ENCODE measurements at regions not wholly inside any gene's neighbourhood (a gene's known extent, or its start where the extent isn't known, plus 50 kb on each side); places are given as distances from the start of the nearest gene placed in this dataset.

DNA sequence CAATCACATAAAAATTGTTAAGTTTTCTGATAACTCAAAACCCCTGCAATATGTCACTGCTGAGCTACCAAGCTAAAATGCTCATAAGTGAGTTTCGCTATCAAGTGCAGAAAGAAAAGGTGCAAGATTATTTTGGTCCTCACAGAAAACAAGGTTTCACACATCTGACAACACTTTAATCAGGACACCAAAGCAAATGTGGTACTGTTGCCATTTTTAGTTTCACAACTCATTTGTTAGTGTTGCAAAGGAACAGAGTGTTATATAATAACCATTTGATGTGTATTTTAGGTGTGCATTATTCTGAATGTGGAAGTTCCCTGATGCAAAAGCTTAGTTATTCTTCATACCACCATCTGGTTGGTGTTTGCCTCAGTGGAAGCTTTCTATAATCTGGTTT is 956.2 kb downstream of the DSC3 start:
- no peak for ATAC-seq
- no peak for TF ChIP-seq TCF4 (CRISPR knock-in tag; IDR thresholded peaks at IDR 0.05; ENCODE audit: borderline replicate concordance)
- TF ChIP-seq ZNF8 (CRISPR knock-in tag; IDR thresholded peaks at IDR 0.05) = no peak
- TF ChIP-seq, protein P1, sequence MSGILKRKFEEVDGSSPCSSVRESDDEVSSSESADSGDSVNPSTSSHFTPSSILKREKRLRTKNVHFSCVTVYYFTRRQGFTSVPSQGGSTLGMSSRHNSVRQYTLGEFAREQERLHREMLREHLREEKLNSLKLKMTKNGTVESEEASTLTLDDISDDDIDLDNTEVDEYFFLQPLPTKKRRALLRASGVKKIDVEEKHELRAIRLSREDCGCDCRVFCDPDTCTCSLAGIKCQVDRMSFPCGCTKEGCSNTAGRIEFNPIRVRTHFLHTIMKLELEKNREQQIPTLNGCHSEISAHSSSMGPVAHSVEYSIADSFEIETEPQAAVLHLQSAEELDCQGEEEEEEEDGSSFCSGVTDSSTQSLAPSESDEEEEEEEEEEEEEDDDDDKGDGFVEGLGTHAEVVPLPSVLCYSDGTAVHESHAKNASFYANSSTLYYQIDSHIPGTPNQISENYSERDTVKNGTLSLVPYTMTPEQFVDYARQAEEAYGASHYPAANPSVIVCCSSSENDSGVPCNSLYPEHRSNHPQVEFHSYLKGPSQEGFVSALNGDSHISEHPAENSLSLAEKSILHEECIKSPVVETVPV (CRISPR knock-in tag; IDR thresholded peaks at IDR 0.05) = no peak
- no peak for TF ChIP-seq ZFP30 (CRISPR knock-in tag; IDR thresholded peaks at IDR 0.05)
- TF ChIP-seq, protein P2, sequence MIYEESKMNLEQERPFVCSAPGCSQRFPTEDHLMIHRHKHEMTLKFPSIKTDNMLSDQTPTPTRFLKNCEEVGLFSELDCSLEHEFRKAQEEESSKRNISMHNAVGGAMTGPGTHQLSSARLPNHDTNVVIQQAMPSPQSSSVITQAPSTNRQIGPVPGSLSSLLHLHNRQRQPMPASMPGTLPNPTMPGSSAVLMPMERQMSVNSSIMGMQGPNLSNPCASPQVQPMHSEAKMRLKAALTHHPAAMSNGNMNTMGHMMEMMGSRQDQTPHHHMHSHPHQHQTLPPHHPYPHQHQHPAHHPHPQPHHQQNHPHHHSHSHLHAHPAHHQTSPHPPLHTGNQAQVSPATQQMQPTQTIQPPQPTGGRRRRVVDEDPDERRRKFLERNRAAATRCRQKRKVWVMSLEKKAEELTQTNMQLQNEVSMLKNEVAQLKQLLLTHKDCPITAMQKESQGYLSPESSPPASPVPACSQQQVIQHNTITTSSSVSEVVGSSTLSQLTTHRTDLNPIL (CRISPR knock-in tag; IDR thresholded peaks at IDR 0.05; ENCODE audit: low read depth) = no peak
- TF ChIP-seq RARB (CRISPR knock-in tag; IDR thresholded peaks at IDR 0.05) = no peak
- TF ChIP-seq, protein P3, sequence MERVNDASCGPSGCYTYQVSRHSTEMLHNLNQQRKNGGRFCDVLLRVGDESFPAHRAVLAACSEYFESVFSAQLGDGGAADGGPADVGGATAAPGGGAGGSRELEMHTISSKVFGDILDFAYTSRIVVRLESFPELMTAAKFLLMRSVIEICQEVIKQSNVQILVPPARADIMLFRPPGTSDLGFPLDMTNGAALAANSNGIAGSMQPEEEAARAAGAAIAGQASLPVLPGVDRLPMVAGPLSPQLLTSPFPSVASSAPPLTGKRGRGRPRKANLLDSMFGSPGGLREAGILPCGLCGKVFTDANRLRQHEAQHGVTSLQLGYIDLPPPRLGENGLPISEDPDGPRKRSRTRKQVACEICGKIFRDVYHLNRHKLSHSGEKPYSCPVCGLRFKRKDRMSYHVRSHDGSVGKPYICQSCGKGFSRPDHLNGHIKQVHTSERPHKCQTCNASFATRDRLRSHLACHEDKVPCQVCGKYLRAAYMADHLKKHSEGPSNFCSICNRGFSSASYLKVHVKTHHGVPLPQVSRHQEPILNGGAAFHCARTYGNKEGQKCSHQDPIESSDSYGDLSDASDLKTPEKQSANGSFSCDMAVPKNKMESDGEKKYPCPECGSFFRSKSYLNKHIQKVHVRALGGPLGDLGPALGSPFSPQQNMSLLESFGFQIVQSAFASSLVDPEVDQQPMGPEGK (CRISPR knock-in tag; IDR thresholded peaks at IDR 0.05; ENCODE audit: borderline replicate concordance) = no peak
- no peak for TF ChIP-seq ZC3H10 (CRISPR knock-in tag; IDR thresholded peaks at IDR 0.05)
- TF ChIP-seq, protein P4, sequence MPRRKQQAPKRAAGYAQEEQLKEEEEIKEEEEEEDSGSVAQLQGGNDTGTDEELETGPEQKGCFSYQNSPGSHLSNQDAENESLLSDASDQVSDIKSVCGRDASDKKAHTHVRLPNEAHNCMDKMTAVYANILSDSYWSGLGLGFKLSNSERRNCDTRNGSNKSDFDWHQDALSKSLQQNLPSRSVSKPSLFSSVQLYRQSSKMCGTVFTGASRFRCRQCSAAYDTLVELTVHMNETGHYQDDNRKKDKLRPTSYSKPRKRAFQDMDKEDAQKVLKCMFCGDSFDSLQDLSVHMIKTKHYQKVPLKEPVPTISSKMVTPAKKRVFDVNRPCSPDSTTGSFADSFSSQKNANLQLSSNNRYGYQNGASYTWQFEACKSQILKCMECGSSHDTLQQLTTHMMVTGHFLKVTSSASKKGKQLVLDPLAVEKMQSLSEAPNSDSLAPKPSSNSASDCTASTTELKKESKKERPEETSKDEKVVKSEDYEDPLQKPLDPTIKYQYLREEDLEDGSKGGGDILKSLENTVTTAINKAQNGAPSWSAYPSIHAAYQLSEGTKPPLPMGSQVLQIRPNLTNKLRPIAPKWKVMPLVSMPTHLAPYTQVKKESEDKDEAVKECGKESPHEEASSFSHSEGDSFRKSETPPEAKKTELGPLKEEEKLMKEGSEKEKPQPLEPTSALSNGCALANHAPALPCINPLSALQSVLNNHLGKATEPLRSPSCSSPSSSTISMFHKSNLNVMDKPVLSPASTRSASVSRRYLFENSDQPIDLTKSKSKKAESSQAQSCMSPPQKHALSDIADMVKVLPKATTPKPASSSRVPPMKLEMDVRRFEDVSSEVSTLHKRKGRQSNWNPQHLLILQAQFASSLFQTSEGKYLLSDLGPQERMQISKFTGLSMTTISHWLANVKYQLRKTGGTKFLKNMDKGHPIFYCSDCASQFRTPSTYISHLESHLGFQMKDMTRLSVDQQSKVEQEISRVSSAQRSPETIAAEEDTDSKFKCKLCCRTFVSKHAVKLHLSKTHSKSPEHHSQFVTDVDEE (CRISPR knock-in tag; IDR thresholded peaks at IDR 0.05) = no peak
- no peak for TF ChIP-seq ZNF565 (CRISPR knock-in tag; conservative IDR thresholded peaks at IDR 0.05; ENCODE audit: low read depth)
- TF ChIP-seq BACH2 (CRISPR knock-in tag; IDR thresholded peaks at IDR 0.05; ENCODE audit: borderline replicate concordance) = no peak
- TF ChIP-seq GLIS3 (CRISPR knock-in tag; IDR thresholded peaks at IDR 0.05) = no peak
- TF ChIP-seq CSDC2 (CRISPR knock-in tag; IDR thresholded peaks at IDR 0.05) = no peak
- no peak for TF ChIP-seq OSR1 (CRISPR knock-in tag; IDR thresholded peaks at IDR 0.05)
- TF ChIP-seq ARNTL (CRISPR knock-in tag; IDR thresholded peaks at IDR 0.05; ENCODE audit: borderline replicate concordance, low read depth) = no peak
- no peak for TF ChIP-seq TOX (CRISPR knock-in tag; IDR thresholded peaks at IDR 0.05; ENCODE audit: borderline replicate concordance)

DNA sequence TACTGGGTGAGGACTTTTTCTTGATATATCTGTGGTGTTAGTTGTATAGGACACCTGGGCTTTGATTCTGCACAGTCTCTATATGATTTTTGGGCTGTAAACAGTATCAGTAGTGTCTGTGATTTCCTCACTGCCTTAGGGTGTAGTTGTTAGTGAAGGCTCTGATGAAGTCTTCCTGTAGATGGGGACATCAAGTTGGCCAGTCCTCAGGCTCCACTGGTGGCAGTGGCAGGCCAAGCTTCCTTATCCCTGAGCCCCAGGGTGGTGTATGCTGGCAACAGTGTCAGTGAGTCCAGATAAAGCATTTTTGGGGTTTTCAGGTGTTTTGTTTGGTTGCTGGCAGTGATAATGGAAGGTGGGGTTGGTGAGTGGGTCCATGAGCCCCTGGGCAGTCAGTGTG is 961.4 kb downstream of the DSC3 start:
- TF ChIP-seq, protein P1 (CRISPR knock-in tag; IDR thresholded peaks at IDR 0.05) = no peak
- no peak for TF ChIP-seq GLIS3 (CRISPR knock-in tag; IDR thresholded peaks at IDR 0.05)
- ATAC-seq = no peak

DNA sequence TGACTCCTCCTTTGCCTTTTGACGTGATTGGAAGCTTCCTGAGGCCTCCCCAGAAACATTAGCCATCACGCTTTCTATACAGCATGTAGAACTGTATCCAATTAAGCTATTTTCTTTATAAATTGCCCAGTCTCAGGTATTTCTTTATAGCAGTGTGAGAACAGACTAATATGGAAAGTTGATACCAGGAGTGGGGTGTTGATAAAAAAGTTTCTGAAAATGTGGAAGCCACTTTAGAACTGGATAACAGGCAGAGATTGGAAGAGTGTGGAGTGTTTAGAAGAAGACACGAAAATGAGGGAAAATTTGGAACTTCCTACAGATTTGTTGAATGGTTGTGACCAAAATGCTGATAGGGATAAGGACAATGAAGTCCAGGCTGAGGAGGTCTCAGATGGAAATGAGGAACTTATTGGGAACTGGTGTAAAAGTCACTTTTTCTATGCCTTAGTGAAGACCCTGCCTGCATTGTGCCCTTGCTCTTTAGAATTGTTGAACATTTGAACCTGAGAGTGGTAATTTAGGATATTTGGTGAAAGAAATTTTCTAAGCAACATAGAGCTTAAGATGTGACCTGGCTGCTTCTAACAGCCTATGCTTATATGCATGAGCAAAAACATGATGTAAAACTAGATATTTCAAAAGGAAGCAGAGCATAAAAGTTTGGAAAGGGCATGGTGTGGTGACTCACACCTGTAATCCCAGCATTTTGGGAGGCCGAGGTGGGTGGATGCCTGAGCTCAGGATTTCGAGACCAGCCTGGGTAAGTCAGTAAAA is 969.7 kb downstream of the DSC3 start:
- no peak for TF ChIP-seq ZFP30 (CRISPR knock-in tag; IDR thresholded peaks at IDR 0.05)
- TF ChIP-seq, protein P3 (CRISPR knock-in tag; IDR thresholded peaks at IDR 0.05; ENCODE audit: borderline replicate concordance) = no peak
- no peak for TF ChIP-seq GLIS3 (CRISPR knock-in tag; IDR thresholded peaks at IDR 0.05)
- no peak for TF ChIP-seq ZC3H10 (CRISPR knock-in tag; IDR thresholded peaks at IDR 0.05)
- no peak for TF ChIP-seq BACH2 (CRISPR knock-in tag; IDR thresholded peaks at IDR 0.05; ENCODE audit: borderline replicate concordance)
- no peak for TF ChIP-seq PPARA (CRISPR knock-in tag; IDR thresholded peaks at IDR 0.05; ENCODE audit: borderline replicate concordance)
- TF ChIP-seq, protein P1 (CRISPR knock-in tag; IDR thresholded peaks at IDR 0.05) = no peak
- TF ChIP-seq SNAI2 (CRISPR knock-in tag; IDR thresholded peaks at IDR 0.05) = no peak
- no peak for TF ChIP-seq ISL1 (CRISPR knock-in tag; IDR thresholded peaks at IDR 0.05)
- TF ChIP-seq, protein P4 (CRISPR knock-in tag; IDR thresholded peaks at IDR 0.05) = no peak
- ATAC-seq = no peak

Measured in SK-N-SH treated with all-trans-retinoic acid at 6 μM for 48 hours (cell line).